Loucy (cell line): ENCODE measurements at regions not wholly inside any gene's neighbourhood (a gene's known extent, or its start where the extent isn't known, plus 50 kb on each side); places are given as distances from the start of the nearest gene placed in this dataset.
"Not testable (repeated sequence)": the region's sequence is repeated elsewhere in the genome, so short reads cannot be mapped to it uniquely, and the experiment has no call there.

ENCODE experiments used
- H2AFZ ChIP-seq: fragments of 200-600 bp; sonication (generic); 2 replicates; pipeline ENCODE4 v1.6.0; 2016; ENCODE audit warnings: antibody characterized with exemption, mild to moderate bottlenecking, low read length, moderate library complexity
- H3F3A ChIP-seq: fragments of 200-600 bp; 2 replicates; pipeline ENCODE4 v1.6.0; 2016; ENCODE audit warnings: antibody characterized with exemption, low read depth, mild to moderate bottlenecking
- H3K27me3 ChIP-seq: fragments of 200-600 bp; sonication (generic); 2 replicates; pipeline ENCODE4 v1.6.1; 2014; ENCODE audit warnings: low read length, mild to moderate bottlenecking; ENCODE audit not compliant: insufficient read depth, poor library complexity, severe bottlenecking
- H3K36me3 ChIP-seq: fragments of 200-600 bp; sonication (generic); 2 replicates; pipeline ENCODE4 v1.6.1; 2016; ENCODE audit warnings: low read length; ENCODE audit not compliant: insufficient read depth
- H3K4me1 ChIP-seq: fragments of 200-600 bp; sonication (generic); 2 replicates; pipeline ENCODE4 v1.5.1; 2014; ENCODE audit warnings: low read length, mild to moderate bottlenecking; ENCODE audit not compliant: insufficient read depth, poor library complexity, severe bottlenecking
- H3K4me2 ChIP-seq: fragments of 200-600 bp; sonication (generic); 2 replicates; pipeline ENCODE4 v1.6.0; 2014; ENCODE audit warnings: antibody characterized with exemption, low read length, low read depth, mild to moderate bottlenecking; ENCODE audit not compliant: poor library complexity, severe bottlenecking
- H3K4me3 ChIP-seq: fragments of 200-600 bp; sonication (generic); 2 replicates; pipeline ENCODE4 v1.5.1; 2014; ENCODE audit warnings: low read length, mild to moderate bottlenecking, mixed read lengths; ENCODE audit not compliant: poor library complexity, severe bottlenecking
- H3K79me2 ChIP-seq: fragments of 200-600 bp; sonication (generic); 2 replicates; pipeline ENCODE4 v1.6.1; 2014; ENCODE audit warnings: low read length; ENCODE audit not compliant: insufficient read depth
- H3K9ac ChIP-seq: fragments of 200-600 bp; sonication (generic); 2 replicates; pipeline ENCODE4 v1.6.0; 2014; ENCODE audit warnings: mild to moderate bottlenecking, low read depth, low read length, moderate library complexity; ENCODE audit not compliant: poor library complexity, severe bottlenecking
- H3K9me2 ChIP-seq: fragments of 200-600 bp; sonication (generic); replicated peaks from 2 replicates; pipeline ENCODE4 v1.6.1; 2016; ENCODE audit warnings: low read depth, low read length, mixed read lengths
- H3K9me3 ChIP-seq: fragments of 200-600 bp; sonication (generic); 2 replicates; pipeline ENCODE4 v1.6.1; 2014; ENCODE audit warnings: mild to moderate bottlenecking, antibody characterized with exemption, low read length, low read depth; ENCODE audit not compliant: insufficient read depth
- H4K20me1 ChIP-seq: fragments of 200-600 bp; sonication (generic); 2 replicates; pipeline ENCODE4 v1.6.0; 2014; ENCODE audit warnings: antibody characterized with exemption, low read length, mild to moderate bottlenecking; ENCODE audit not compliant: insufficient read depth, poor library complexity, severe bottlenecking
- EZH2phosphoT487 ChIP-seq: fragments of 200-600 bp; IDR thresholded peaks from 2 replicates; pipeline ENCODE4 v1.6.1; 2018; ENCODE audit warnings: antibody characterized with exemption, mild to moderate bottlenecking, moderate library complexity, borderline replicate concordance
- TF ChIP-seq, protein P1 (sequence below): fragments of 200-600 bp; sonication (generic); conservative IDR thresholded peaks from 2 replicates; pipeline ENCODE4 v1.5.1; 2014; ENCODE audit warnings: mild to moderate bottlenecking, antibody characterized with exemption, low read length

DNA sequence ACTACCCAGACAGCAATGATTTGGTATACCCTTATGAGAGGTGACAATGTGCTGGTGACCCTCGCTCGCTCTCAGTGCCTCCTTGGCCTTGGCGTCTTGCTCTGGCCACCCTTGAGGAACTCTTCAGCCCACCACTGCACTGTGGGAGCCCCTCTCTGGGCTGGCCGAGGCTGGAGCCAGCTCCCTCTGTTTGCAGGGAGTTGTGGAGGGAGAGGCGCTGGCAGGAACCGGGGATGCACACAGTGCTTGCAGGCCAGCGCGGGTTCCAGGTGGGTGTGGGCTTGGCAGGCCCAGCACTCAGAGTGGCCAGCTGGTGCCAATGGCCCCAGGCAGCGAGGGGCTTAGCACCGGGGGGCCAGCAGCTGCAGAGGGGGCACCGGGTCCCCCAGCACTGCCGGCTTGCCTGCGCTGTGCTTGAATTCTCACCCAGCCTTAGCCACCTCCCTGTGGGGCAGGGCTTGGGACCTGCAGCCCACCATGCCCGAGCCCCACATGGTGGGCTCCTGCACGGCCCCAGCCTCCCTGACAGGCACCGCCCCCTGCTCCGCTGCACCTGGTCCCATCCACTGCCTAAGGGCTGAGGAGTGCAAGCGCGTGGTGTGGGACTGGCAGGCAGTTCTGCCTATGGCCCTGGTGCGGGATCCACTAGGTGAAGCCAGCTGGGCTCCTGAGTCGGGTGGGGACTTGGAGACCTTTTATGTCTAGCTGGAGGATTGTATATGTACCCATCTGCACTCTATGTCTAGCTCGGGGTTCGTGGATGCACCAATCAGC is 857.0 kb upstream of the IGFBP7 start:
- H3K27me3 ChIP-seq, result no peaks in the 10 kb centered on the region
- H3K9me2 ChIP-seq, result no peaks in the 10 kb centered on the region
- no peak overlapping the region for H2AFZ ChIP-seq
- no peaks in the 10 kb centered on the region for H3F3A ChIP-seq
- TF ChIP-seq, protein P1, sequence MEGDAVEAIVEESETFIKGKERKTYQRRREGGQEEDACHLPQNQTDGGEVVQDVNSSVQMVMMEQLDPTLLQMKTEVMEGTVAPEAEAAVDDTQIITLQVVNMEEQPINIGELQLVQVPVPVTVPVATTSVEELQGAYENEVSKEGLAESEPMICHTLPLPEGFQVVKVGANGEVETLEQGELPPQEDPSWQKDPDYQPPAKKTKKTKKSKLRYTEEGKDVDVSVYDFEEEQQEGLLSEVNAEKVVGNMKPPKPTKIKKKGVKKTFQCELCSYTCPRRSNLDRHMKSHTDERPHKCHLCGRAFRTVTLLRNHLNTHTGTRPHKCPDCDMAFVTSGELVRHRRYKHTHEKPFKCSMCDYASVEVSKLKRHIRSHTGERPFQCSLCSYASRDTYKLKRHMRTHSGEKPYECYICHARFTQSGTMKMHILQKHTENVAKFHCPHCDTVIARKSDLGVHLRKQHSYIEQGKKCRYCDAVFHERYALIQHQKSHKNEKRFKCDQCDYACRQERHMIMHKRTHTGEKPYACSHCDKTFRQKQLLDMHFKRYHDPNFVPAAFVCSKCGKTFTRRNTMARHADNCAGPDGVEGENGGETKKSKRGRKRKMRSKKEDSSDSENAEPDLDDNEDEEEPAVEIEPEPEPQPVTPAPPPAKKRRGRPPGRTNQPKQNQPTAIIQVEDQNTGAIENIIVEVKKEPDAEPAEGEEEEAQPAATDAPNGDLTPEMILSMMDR, result no peak
- no peak for TF ChIP-seq EZH2phosphoT487
- H3K4me3 ChIP-seq, result no peak overlapping the region
- H3K9me3 ChIP-seq, result peaks cover 5% of the 10 kb centered on the region; the same call in 1 of the 2 replicates
- no peaks in the 10 kb centered on the region for H3K79me2 ChIP-seq
- H3K4me1 ChIP-seq, result no peaks in the 10 kb centered on the region
- no peaks in the 10 kb centered on the region for H4K20me1 ChIP-seq
- H3K9ac ChIP-seq, result no peak overlapping the region
- H3K36me3 ChIP-seq, result no peaks in the 10 kb centered on the region
- no peak overlapping the region for H3K4me2 ChIP-seq

DNA sequence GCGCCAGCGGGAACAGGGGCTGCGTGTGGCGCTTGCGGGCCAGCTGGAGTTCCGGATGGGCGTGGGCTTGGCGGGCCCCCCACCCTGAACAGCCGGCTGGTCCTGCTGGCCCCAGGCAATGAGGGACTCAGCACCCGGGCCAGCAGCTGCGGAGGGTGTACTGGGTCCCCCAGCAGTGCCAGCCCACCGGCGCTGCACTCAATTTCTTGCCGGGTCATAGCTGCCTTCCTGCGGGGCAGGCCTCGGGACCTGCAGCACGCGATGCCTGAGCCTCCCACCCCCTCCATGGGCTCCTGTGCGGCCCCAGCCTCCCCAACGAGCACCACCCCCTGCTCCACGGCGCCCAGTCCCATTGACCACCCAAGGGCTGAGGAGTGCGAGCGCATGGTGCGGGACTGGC is 855.2 kb upstream of the IGFBP7 start:
- not testable (repeated sequence) for H3K9me2 ChIP-seq, H3K27me3 ChIP-seq, H3F3A ChIP-seq, H3K4me2 ChIP-seq, H3K4me3 ChIP-seq, H3K36me3 ChIP-seq, H3K79me2 ChIP-seq, H3K4me1 ChIP-seq, H3K9me3 ChIP-seq, H4K20me1 ChIP-seq, H3K9ac ChIP-seq, H2AFZ ChIP-seq

DNA sequence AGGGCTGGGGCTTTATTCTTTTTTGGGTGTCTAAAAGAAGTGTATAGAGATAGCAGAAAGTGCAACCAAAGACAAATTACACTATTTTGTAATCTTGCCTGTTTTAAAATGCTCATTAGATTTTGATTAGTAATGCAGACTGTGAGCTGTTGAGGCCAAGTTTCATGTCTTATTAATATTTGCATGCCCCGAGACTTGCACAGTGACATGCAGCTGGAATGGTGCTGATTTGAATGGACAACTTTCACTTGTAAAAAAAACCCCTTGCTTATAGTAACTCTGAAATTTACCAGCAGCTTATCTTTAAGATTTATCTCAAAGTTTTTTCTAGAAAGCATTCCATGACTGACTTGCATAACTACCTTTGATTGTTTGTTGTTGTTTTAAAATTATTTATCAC is 835.1 kb upstream of the IGFBP7 start:
- Histone ChIP-seq H3K9ac (no peak overlapping the region), H3K36me3 (no peaks in the 10 kb centered on the region), H3K9me3 (no peaks in the 10 kb centered on the region), H3F3A (no peaks in the 10 kb centered on the region), H3K4me1 (no peaks in the 10 kb centered on the region), H3K79me2 (no peaks in the 10 kb centered on the region), H4K20me1 (no peaks in the 10 kb centered on the region), H3K27me3 (no peaks in the 10 kb centered on the region), H3K4me2 (no peak overlapping the region), H3K4me3 (no peak overlapping the region), H2AFZ (no peak overlapping the region), H3K9me2 (no peaks in the 10 kb centered on the region)
- TF ChIP-seq, protein P1, result no peak
- TF ChIP-seq EZH2phosphoT487, result no peak

DNA sequence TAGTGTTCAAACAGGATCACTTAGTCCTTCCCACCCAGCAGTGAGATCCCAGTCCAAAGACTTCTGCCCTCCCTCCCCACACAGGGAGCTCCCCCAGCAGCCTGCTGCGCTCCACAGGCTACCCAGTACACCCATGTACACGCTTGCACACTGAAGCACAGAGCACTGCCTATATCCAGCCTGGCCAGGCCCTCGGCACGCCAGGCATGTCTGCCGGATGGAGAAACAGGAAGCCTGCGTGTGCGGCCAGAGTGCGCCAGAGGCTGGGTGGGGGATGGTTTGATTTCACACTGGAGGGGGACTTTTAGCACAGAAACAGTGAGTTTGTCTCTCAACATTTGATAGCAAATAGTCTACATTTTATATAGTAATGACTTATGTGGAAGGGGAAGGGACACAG is 833.5 kb upstream of the IGFBP7 start:
- Histone ChIP-seq H3K27me3 (no peaks in the 10 kb centered on the region), H3K4me3 (no peak overlapping the region), H2AFZ (no peak overlapping the region), H3K4me2 (no peak overlapping the region), H3K9ac (no peak overlapping the region), H3F3A (no peaks in the 10 kb centered on the region), H3K79me2 (no peaks in the 10 kb centered on the region), H3K4me1 (no peaks in the 10 kb centered on the region), H4K20me1 (no peaks in the 10 kb centered on the region), H3K9me3 (no peaks in the 10 kb centered on the region), H3K36me3 (no peaks in the 10 kb centered on the region), H3K9me2 (no peaks in the 10 kb centered on the region)
- TF ChIP-seq, protein P1, result no peak
- no peak for TF ChIP-seq EZH2phosphoT487

DNA sequence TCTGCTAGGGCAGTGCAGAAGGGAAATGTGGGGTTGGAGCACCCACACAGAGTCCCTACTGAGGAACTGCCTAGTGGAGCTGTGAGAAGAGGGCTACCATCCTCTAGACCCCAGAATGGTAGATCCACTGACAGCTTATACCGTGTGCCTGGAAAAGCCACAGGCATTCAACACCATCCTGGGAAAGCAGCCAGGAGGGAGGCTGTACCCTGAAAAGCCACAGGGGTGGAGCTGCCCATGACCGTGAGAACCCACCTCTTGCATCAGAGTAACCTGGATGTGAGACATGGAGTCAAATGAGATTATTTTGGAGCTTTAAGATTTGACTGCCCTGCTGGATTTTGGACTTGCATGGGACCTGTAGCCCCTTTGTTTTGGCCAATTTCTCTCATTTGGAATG is 827.1 kb upstream of the IGFBP7 start:
- not testable (repeated sequence) for H3F3A ChIP-seq, H3K36me3 ChIP-seq, H3K9me3 ChIP-seq, H3K9ac ChIP-seq, H4K20me1 ChIP-seq, H2AFZ ChIP-seq, H3K4me1 ChIP-seq, H3K4me3 ChIP-seq, H3K79me2 ChIP-seq, H3K4me2 ChIP-seq, H3K9me2 ChIP-seq, H3K27me3 ChIP-seq
